GM12872 (cell line): ENCODE measurements at regions not wholly inside any gene's neighbourhood (a gene's known extent, or its start where the extent isn't known, plus 50 kb on each side); places are given as distances from the start of the nearest gene placed in this dataset.
A peak's percentile ranks its signal among the peaks of the same experiment; 100 is the strongest.

Experiments used
- CTCF ChIP-seq: IDR thresholded peaks from 3 replicates; pipeline ENCODE4 v1.5.1; 2011; ENCODE audit warnings: low read depth, mild to moderate bottlenecking, low read length, moderate library complexity; ENCODE audit not compliant: insufficient read depth

- TF ChIP-seq CTCF = no peak
These were observed 80.9 kb upstream of the POT1 start for GRCh38 chr7:125010540-125010939.

DNA sequence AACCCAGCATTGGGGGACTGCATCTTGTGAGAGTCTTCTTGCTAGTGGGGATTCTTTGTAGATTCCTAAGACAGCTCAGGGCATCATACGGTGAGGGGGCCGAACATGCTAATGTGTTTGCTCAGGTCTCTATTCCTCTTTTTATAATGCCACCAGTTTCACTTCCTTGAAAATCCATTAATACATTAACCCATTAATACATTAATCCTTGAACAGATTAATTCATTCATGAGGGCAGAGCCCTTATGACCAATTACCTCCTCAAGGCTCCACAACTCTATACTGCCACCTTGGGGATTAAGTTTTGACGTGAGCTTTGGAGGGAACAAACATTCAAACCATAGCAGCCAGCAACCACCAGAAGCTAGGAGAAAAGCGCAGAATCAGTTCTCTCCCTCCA lies 67.2 kb upstream of the POT1 start:
- TF ChIP-seq CTCF = 0 out of 3 replicates have a peak, but pooled peaks have one; percentile 2

- no peak for TF ChIP-seq CTCF
These were observed 63.4 kb upstream of the POT1 start for GRCh38 chr7:124992851-124993562.

- no peak for TF ChIP-seq CTCF
These were observed 60.3 kb upstream of the POT1 start for GRCh38 chr7:124989911-124990310.
